HEK293 (cell line): ENCODE measurements at regions not wholly inside any gene's neighbourhood (a gene's known extent, or its start where the extent isn't known, plus 50 kb on each side); places are given as distances from the start of the nearest gene placed in this dataset.

Experiments
- PBX3 ChIP-seq: sonication (generic); formaldehyde crosslinking; IDR thresholded peaks from 2 replicates; pipeline ENCODE4 v1.8.1; 2022; ENCODE audit warnings: mild to moderate bottlenecking, moderate library complexity, missing genetic modification reagents
- SP2 ChIP-seq: fragments of 450-650 bp; formaldehyde crosslinking; IDR thresholded peaks from 2 replicates; pipeline ENCODE4 v1.5.1; 2016; ENCODE audit warnings: missing biosample characterization, missing genetic modification characterization
- SP7 ChIP-seq: fragments of 450-650 bp; formaldehyde crosslinking; IDR thresholded peaks from 2 replicates; pipeline ENCODE4 v1.5.1; 2016; ENCODE audit warnings: missing biosample characterization, missing genetic modification characterization
- ZFP3 ChIP-seq: fragments of 450-650 bp; formaldehyde crosslinking; IDR thresholded peaks from 2 replicates; pipeline ENCODE4 v1.5.1; 2016; ENCODE audit warnings: low read depth, missing biosample characterization, missing genetic modification characterization
- ZNF174 ChIP-seq: fragments of 450-650 bp; formaldehyde crosslinking; IDR thresholded peaks from 2 replicates; pipeline ENCODE4 v1.5.0; 2017; ENCODE audit warnings: missing biosample characterization, mild to moderate bottlenecking, missing genetic modification characterization
- ZNF184 ChIP-seq: fragments of 450-650 bp; IDR thresholded peaks from 2 replicates; pipeline ENCODE4 v1.5.1; 2018; ENCODE audit warnings: missing biosample characterization, mild to moderate bottlenecking, missing genetic modification characterization
- ZNF549 ChIP-seq: fragments of 450-650 bp; IDR thresholded peaks from 2 replicates; pipeline ENCODE4 v1.5.1; 2018; ENCODE audit warnings: missing biosample characterization, missing genetic modification characterization, mild to moderate bottlenecking, inconsistent platforms, moderate library complexity
- ZNF600 ChIP-seq: fragments of 450-650 bp; formaldehyde crosslinking; IDR thresholded peaks from 2 replicates; pipeline ENCODE4 v1.5.1; 2016; ENCODE audit warnings: missing biosample characterization, missing genetic modification characterization
- ZNF645 ChIP-seq: fragments of 450-650 bp; formaldehyde crosslinking; IDR thresholded peaks from 2 replicates; pipeline ENCODE4; 2016; ENCODE audit warnings: missing biosample characterization, missing genetic modification characterization
- ZNF776 ChIP-seq: fragments of 450-650 bp; formaldehyde crosslinking; IDR thresholded peaks from 2 replicates; pipeline ENCODE4 v1.5.0; 2017; ENCODE audit warnings: missing biosample characterization, missing genetic modification characterization, borderline replicate concordance
- TF ChIP-seq, protein P1 (sequence below): fragments of 450-650 bp; formaldehyde crosslinking; IDR thresholded peaks from 2 replicates; pipeline ENCODE4 v1.5.1; 2016; ENCODE audit warnings: missing biosample characterization, missing genetic modification characterization
- TF ChIP-seq, protein P2 (sequence below): fragments of 450-650 bp; formaldehyde crosslinking; IDR thresholded peaks from 2 replicates; pipeline ENCODE4 v1.5.1; 2016; ENCODE audit warnings: missing biosample characterization, missing genetic modification characterization
- TF ChIP-seq, protein P3 (sequence below): fragments of 450-650 bp; formaldehyde crosslinking; optimal IDR thresholded peaks from 2 replicates; pipeline ENCODE3; 2016; ENCODE audit warnings: missing biosample characterization, mild to moderate bottlenecking, missing genetic modification characterization

DNA sequence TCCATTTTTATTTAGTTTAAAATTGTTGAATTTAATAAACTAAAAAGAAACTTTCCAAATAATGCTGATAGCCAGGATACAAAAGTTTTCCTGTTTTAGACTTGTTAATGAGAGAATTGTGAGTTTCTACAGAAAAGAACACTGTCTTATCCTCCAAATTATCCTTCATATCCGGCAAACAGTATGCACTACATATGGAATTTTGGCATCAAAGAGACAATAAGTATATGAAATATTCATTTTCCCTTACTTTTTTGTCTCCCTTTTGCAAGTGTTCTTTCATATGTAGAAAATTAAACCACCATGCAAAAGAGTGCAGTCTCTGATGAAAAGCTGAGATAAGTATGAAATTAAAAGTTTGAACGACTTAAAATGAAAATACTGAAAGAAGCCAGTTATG, 159.4 kb downstream of the UBE2E3 start:
- TF ChIP-seq ZFP3 (tag by site-specific recombination): no peak
- TF ChIP-seq, protein P1, sequence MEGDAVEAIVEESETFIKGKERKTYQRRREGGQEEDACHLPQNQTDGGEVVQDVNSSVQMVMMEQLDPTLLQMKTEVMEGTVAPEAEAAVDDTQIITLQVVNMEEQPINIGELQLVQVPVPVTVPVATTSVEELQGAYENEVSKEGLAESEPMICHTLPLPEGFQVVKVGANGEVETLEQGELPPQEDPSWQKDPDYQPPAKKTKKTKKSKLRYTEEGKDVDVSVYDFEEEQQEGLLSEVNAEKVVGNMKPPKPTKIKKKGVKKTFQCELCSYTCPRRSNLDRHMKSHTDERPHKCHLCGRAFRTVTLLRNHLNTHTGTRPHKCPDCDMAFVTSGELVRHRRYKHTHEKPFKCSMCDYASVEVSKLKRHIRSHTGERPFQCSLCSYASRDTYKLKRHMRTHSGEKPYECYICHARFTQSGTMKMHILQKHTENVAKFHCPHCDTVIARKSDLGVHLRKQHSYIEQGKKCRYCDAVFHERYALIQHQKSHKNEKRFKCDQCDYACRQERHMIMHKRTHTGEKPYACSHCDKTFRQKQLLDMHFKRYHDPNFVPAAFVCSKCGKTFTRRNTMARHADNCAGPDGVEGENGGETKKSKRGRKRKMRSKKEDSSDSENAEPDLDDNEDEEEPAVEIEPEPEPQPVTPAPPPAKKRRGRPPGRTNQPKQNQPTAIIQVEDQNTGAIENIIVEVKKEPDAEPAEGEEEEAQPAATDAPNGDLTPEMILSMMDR (tag by site-specific recombination): no peak
- TF ChIP-seq ZNF184 (tag by site-specific recombination): no peak
- no peak for TF ChIP-seq ZNF645
- TF ChIP-seq PBX3 (CRISPR knock-in tag): no peak
- TF ChIP-seq ZNF600 (tag by site-specific recombination): no peak
- no peak for TF ChIP-seq SP2 (tag by site-specific recombination)
- TF ChIP-seq, protein P2, sequence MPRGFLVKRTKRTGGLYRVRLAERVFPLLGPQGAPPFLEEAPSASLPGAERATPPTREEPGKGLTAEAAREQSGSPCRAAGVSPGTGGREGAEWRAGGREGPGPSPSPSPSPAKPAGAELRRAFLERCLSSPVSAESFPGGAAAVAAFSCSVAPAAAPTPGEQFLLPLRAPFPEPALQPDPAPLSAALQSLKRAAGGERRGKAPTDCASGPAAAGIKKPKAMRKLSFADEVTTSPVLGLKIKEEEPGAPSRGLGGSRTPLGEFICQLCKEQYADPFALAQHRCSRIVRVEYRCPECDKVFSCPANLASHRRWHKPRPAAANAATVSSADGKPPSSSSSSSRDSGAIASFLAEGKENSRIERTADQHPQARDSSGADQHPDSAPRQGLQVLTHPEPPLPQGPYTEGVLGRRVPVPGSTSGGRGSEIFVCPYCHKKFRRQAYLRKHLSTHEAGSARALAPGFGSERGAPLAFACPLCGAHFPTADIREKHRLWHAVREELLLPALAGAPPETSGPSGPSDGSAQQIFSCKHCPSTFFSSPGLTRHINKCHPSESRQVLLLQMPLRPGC (tag by site-specific recombination): no peak
- TF ChIP-seq, protein P3, sequence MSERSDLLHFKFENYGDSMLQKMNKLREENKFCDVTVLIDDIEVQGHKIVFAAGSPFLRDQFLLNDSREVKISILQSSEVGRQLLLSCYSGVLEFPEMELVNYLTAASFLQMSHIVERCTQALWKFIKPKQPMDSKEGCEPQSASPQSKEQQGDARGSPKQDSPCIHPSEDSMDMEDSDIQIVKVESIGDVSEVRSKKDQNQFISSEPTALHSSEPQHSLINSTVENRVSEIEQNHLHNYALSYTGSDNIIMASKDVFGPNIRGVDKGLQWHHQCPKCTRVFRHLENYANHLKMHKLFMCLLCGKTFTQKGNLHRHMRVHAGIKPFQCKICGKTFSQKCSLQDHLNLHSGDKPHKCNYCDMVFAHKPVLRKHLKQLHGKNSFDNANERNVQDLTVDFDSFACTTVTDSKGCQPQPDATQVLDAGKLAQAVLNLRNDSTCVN (tag by site-specific recombination): no peak
- TF ChIP-seq ZNF549 (tag by site-specific recombination): no peak
- no peak for TF ChIP-seq ZNF174 (tag by site-specific recombination)
- no peak for TF ChIP-seq ZNF776 (tag by site-specific recombination)
- no peak for TF ChIP-seq SP7 (tag by site-specific recombination)
